Activated T-helper 1 cell treated with Interleukin-2 at 50 U/mL for 16 hours (primary cell): ENCODE measurements at regions not wholly inside any gene's neighbourhood (a gene's known extent, or its start where the extent isn't known, plus 50 kb on each side); places are given as distances from the start of the nearest gene placed in this dataset.
"Not testable (repeated sequence)": the region's sequence is repeated elsewhere in the genome, so short reads cannot be mapped to it uniquely, and the experiment has no call there.

ENCODE experiments used
- DNase-seq: peaks from one replicate; pipeline ENCODE4 v3.0.0-alpha.2; 2020; ENCODE audit warnings: low read depth

DNA sequence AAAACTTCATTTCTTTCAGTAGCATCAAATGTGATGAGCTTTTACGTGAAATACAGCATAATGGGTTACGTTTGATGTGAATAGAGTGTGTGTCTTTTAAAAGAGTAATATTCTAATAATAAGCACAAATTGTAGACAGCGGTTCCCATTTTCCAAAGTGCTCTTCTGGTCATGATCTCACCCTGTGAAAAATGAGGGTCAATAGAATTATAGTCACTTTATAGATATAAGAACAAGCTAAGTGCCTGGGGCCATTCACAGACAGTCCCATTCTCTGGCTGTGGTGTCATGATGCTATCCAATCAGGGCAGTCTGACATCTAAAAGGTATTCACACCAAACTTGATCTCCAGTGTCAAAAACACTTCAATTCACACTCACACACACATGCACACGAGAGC, 830.8 kb upstream of the AUTS2 start:
- no peak for DNase-seq

DNA sequence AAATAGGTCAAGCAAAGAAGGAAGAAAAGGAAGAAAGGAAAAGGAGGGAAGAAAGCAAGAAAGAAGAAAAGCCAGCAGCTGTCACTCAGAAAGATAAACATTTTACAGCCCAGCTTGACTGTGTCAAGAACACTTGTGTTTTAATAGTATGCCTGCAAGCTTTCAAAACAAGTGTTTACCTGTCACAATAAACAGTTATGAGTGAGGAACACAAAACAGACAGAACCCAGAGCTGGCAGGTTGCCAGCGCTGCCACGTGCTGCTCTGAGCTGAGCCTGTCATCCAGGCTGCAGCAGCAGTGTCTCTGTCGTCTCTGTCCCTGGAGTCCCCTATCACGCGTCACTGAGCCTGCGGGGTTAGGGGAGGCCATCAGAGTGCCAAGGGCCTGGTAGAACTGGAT, 827.6 kb upstream of the AUTS2 start:
- no peak for DNase-seq

DNA sequence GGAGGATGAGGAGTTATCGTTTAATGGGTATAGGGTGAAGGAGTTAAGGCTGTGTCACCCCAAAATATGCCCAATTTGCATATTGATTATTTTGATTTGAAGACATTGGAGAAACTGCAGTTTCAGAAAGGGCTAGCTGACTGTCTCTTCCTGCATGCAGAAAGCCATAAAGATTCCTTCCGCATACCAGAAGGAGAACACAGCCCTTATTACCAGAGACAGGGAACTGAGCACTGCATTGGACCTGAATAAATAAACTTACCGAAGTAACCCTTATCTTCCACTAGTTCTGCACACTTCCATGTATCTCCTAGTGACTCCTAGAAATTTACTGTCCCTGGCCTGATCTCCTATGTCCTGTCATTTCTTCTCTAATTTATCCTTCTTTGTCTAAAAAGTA, 821.9 kb upstream of the AUTS2 start:
- DNase-seq, result no peak

DNA sequence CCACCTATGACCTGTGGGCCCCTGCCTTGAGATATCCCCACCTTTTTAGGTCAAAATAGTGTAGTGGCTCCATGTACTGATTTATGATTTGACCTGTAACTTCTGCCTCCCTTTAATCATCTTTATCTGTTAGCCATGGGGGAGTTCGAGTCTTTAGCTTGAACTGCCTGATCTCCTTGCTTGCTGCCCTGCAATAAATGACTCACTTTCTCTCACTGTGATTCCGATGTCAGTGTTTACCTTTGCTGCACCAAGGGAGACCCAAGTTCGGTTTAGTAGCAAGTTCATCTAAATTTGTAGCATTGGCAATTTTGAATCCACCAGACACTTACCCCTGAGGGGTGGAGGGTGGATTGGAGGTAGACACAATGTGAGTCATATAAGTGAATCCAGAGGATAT, 814.6 kb upstream of the AUTS2 start:
- DNase-seq, result no peak

DNA sequence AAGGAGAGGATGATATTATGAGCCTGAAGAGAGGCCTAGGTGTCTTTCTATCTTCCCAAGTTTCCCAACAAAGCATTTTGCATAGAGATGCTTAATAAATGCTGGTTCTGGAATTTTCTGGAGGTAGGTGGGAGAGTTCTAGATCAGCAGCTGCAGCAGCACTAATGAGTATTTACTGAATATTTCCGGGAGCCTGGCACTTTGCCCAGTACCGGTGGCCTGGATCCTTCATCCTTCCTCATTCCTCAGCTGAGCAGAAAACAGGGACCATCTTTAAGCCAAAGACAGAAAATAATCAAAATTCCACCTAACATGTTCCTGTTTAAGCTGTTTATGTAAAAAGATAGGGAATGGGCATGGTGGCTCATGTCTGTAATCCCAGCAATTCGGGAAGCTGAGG, 813.2 kb upstream of the AUTS2 start:
- DNase-seq, result no peak

DNA sequence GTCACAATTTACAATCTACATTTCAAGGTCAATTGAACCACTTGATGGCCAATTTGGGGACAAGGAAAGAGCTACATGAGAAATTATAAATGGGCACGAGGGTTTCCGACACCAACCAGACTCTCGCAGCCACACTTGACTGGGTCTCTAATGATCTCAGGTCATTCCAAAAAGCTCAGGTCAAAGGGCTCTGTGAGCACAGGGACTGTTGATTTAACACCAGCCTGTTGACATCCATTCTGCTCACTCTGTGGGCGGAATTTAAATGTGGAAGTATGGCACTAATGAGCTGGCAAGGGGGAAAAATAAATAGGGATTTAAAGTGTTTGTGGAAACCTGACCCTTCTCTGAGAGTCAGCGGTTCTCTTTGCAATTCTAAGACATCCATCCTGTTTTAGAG, 810.7 kb upstream of the AUTS2 start:
- no peak for DNase-seq

DNA sequence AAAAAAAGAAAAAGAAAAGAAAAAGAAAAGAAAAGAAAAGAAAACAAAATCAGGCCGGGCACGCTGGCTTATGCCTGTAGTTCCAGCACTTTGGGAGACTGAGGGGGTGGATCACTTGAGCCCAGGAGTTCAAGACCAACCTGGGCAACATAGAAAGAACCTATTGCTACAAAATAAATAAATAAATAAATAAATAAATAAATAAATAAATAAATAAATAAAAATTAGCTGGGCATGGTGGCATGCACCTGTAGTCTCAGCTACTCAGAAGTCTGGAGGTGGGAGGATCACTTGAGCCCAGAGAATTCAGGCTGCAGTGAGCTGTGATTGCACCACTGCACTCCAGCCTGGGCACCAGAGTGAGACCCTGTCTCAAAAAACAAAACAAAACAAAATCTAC, 809.7 kb upstream of the AUTS2 start:
- not testable (repeated sequence) for DNase-seq

DNA sequence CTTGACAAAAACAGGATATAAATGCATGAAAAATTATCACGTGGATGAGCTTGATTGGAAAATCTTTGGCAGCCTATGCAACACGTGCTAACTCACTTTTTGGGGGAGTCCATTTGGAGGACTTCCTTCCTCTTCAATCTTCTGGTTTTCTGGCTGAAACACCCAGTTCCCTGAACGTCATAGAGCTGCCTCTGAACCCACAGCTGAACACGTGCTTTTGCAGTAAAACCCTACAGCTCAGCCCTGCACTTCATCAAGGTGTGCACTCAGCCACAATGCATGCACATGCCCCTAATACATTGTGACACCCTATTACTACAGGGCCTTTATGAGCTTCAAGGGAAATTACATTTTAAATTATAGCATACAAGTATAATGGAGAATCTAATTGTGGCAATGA, 808.7 kb upstream of the AUTS2 start:
- DNase-seq, result no peak

DNA sequence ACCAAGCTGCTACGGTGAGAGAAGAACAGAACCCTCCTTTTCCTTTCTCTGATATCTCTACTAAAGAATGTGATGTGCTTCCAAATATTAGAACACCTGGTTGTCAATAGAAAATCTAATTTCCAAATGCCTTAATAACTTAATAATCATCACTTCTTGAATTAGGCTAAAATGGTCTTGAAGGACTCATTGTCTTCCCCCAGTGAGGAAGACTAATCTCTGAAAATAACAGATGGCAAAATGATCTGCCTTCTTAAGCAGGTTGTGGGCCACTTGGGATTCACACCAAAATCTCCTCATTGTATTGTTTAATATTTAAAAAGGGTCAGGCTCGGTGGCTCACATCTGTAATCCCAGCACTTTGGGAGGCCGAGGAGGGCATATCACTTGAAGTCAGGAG, 805.9 kb upstream of the AUTS2 start:
- DNase-seq, result no peak

DNA sequence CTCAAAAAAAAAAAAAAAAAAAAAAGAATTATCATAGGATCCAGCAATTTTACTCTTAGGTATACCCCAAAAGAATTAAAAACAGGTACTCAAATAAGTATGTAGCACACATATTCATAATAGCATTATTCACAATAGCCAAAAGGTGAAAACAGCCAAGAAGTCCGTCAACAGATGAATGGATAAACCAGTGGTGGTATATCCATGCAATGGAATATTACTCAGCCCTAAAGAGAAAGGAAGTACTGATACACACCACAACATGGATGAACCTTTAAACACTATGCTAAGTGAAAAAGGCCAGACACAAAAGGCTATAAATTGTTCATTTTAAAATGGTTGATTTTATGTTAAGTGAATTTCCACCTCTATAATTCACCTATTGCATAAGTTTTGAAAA, 804.8 kb upstream of the AUTS2 start:
- no peak for DNase-seq

DNA sequence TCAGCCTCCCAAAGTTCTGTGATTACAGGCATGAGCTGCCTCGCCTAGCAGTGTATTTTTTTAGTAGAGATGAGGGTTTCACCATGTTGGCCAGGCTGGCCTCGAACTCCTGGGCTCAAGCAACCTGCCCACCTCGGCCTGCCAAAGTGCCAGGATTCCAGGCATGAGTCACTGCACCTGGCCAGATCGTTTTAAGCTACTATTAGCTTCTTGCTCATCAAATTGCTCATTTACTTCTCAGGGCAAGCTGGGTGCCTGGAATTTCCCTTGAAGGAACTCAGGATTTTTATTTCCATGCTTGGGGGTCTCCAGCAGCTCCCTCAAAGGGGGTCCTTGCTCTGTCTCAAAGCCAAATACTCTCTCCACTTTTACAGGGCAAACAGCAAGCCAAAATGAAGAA, 798.0 kb upstream of the AUTS2 start:
- no peak for DNase-seq

DNA sequence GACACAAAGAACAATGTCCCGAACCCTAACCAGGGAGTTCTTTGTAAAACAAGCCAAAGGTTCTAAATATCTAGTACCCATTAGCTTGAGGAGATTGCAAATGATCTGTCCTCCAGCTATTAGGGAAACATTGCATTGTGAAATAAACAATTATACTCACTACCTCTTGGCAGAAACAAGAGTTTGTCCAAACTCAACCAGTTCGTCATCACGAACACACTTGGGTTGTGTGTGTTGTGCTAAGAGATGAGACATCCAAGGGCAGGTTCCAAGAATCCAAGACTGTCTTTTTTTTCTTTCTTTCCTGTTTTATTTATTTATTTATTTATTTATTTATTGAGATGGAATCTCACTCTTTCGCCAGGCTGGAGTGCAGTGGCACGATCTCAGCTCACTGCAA, 793.1 kb upstream of the AUTS2 start:
- no peak for DNase-seq

DNA sequence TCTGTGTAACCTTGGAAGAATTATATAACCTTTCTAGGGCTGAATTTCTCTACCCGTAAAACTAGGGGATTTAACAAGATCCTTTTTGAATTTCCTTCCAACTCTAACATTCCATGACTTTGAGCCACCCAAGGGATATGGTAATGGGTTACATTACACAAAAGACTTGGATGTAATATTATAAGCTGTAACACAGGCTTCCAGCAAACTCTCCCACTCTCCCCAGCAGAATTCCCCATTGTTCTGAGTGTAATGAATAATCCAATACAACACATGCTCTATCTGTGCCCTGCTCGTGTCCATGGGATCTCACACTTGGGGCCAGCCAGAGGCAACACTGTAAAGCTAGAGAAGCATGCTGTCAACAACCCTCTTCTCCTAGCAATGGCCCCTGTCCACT, 790.6 kb upstream of the AUTS2 start:
- DNase-seq, result no peak

DNA sequence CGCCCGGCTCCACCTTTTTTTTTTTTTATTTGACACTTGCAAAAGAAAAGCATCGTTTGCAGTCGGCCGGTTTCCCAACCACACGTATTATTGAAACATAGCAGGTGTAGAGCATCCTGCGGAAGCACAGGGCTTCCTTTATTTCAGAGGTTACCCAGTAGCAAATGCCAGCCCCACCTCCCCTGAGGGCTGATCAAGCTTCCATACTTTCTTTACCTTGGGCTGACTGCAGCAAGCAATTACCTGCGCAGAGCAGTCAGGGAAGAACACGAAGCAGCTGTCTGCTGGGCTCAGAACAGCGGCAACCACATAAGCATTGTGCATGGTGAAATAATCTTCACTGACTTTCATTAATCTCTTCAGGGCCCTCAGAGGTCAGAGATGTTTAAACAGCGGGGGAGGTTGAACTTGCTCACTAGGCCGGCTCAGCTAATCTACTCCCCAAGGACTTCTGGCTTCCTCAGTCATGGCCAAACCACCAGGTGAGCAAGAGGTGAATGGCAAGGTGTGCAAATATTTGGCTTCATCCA, 784.7 kb upstream of the AUTS2 start:
- no peak for DNase-seq

DNA sequence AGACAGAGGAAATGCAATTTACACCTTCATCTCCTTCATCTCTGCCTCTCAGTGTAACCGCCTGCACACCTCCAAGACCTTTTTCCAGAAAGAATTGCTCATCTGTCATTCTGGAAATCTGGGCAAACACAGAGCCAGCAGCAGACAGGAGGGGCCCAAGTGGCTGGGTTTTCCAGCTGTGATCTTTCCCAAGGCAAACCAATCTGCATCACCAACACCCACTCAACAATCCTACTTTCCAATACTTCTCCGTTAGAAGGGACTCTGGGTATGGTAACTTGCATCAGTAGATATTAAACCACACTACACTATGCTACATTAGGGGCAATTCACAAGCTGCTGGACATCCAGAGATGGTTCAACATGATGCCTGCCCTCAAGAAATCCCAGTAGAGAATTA, 781.8 kb upstream of the AUTS2 start:
- no peak for DNase-seq

DNA sequence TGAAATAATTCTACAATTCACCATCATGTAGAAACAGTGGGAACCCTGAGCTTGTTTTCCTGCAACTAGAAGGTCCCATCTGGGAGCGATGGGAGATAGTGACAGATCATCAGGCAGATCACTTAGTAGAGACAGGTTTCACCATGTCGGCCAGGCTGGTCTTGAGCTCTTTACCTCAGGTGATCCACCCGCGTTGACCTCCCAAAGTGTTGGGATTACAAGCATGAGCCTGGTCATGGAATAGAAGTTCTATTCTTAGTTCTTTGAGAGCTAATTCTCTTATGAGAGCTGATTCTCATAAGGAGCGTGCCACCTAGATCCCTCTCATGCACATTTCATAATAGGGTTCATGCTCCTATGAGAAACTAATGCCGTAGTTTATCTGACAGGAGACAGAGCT, 778.0 kb upstream of the AUTS2 start:
- DNase-seq, result no peak

DNA sequence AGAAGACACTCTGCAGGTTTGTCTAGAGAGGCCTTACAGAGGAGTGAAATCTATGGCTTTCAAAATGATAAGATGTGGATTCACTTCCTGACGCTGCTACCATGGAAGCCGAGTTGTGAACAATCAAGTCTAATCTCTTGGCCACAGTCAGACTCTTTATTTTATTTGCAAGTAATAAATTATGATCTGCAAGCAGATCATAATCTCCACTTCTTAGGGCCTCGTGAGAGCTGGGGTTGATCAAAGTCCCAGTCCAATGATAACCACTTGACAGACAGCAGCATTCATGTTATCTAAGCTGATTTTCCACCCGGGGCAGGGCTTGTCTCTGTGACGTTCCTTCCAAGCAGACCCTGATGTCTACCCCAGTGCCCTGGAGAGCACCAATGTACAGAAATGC, 776.4 kb upstream of the AUTS2 start:
- no peak for DNase-seq

DNA sequence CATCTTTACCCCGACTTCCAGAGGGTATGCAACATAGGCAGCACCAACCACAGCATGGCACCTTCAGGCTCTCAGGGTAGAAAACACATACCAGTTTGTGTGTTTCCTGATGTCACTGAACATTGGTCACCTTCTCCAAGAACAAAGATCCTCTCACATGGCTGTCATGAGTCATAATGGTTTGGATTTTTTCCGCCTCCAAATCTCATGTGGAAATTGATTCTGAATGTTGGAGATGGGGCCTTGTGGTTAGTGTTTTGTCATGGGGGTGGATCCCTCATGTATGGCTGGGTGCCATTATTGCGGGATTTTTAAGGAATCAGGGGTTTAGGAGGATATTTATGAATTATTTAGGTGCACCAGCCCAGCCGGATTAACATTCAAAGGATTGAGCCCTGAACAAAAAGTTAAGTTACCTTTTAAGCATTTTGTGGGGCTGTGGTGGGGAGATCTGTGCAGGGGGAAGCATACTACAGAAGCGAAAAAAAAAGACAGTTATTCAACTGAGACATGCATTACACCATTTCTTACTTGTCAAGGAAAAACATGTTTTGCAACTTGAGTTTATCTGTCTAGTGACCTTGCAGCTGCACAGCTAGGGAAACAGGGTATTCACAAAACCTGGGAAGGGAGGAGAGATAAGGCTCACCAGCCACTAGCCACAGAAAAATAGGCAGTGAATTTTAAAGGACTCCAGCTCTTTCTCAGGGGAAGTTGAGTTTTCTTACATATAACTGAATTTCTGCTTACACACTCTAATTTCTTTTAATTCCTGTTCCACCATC, 774.1 kb upstream of the AUTS2 start:
- no peak for DNase-seq

DNA sequence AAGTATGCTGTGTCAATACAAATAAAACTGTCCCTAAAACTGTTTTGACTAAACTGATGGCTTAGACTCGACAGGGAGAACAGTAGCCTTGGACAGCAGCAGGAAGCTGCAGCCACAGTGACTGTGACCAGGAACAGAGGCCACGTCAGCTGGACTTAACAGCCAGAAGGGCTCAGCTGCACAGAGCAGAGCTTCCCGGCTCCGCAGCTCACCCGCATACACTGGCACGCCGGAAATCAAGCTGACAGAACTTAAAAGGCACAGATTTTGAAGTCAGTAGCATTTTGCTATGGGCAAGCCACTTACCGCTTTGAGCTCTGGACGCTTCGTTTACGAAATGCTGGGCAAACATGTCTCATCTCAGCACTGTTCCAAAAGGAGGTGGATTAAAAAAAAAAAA, 769.7 kb upstream of the AUTS2 start:
- no peak for DNase-seq

DNA sequence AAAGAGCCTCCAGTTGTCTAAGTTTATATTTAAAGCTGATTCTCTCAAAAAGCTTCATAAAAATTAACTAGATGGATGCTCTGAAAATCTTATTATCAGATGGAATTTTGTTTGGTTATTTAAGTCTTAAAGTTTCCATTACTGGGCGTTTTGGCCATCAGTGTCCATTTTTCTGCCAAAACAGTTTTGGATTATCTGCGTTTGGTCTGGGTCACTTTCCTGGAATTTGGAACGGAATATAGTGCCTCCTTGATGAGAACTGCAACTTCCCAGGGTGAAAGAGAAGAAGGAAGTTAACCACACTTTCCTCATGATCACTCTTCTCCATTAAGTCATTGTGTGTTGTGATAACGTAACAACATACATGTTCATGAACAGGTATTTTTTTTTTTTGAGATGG, 764.9 kb upstream of the AUTS2 start:
- DNase-seq, result no peak

DNA sequence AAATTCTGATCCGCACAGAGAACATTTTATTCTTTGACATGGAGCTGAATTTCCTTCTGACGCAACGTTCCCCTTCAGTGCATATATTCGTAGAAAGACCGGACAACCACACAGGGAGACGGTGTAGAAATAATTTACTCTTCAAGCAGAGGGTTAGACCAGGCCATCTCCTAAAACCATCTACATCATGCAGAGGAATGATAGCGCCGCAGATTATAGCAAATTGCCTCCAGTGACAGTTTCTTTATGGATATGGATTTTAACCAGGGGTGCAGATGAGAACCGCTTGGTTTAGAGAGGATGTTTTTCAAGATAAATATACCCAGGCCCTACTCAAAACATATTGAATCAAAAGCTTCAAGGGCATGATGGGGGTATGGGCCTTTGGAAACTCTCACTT, 759.3 kb upstream of the AUTS2 start:
- DNase-seq, result no peak

DNA sequence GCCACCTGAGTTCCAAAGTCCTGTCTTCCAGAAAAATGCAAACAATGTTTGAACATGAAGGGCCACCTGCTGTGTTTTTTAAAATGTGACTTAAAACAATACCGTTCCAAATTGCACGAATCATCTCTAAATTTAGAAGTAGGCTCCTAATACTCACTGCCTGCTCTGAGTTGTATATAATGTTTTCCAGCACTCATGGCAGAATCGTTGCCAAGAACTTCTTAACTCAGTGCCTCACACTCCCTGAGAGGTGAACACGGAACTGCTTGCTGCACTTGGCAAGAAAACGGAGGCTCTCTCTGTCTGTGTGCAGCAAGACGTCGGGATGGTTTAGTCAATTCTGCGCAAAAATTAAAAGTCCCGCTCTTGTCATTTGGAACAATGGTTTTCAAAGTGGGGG, 757.3 kb upstream of the AUTS2 start:
- DNase-seq, result no peak

DNA sequence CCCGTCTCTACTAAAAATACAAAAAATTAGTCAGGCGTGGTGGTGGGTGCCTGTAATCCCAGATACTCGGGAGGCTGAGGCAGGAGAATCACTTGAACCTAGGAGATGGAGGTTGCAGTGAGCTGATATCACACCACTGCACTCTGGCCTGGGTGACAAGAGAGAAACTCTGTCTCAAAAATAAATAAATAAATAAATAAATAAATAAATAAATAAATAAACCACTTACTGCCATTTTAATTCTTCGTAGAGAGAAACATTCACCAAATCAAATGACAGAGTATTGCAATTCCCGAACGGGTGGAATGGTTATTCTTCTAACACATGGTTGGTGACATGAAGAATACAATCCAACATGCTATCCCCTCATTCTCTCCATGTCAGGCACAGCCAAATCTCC, 754.3 kb upstream of the AUTS2 start:
- DNase-seq, result not testable (repeated sequence)

DNA sequence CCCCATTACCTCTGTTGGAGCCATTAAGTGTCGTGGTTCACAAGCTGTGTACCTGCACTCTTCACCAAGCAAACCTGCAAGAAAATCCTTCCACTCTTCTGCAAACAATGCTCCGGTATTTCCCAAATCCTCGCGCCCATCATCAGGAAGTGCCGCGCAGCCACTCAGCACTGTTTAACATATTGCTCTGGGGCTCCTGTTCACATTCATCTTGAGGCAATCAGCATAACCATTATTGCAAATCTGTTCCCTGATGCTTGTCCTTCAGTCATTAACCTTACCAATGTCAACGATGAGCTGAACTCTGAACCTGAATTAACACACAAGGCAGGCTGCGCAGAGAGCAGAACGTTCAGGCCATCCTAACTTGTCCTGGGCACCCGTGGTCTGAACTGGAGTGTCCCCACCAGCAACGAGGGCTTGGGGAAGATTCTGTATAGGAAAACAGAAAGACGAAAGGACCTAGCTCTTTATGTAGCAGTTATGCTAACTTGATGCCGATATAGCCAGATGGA, 751.4 kb upstream of the AUTS2 start:
- no peak for DNase-seq
